Esophagus squamous epithelium (tissue), 4 donors: ENCODE measurements at regions not wholly inside any gene's neighbourhood (a gene's known extent, or its start where the extent isn't known, plus 50 kb on each side); places are given as distances from the start of the nearest gene placed in this dataset.

Source experiments
- CTCF ChIP-seq, 6 experiments: fragments of 450-650 bp in 4 of 6; fragments of 200-600 bp in 2 of 6; sonication (generic) in 2 of 6; IDR thresholded peaks; one replicate each; pipeline ENCODE4 v1.5.1; 2016 to 2019; ENCODE audit warnings: antibody characterized with exemption in 6 of 6, mild to moderate bottlenecking in 4 of 6, moderate library complexity in 4 of 6
- POLR2A ChIP-seq, 4 donors: fragments of 450-650 bp; IDR thresholded peaks; one replicate each; pipeline ENCODE4 v1.6.1; 2017; ENCODE audit warnings: antibody characterized with exemption in 4 of 4, mild to moderate bottlenecking in 4 of 4, moderate library complexity in 3 of 4

GRCh38 chr14:44317441-44317746 lies 189.7 kb downstream of the FSCB start:
- TF ChIP-seq CTCF (IDR thresholded peaks at IDR 0.05) = no peak
- no peak for TF ChIP-seq POLR2A (IDR thresholded peaks at IDR 0.05)
